ACC112 (cell line): ENCODE measurements at regions not wholly inside any gene's neighbourhood (a gene's known extent, or its start where the extent isn't known, plus 50 kb on each side); places are given as distances from the start of the nearest gene placed in this dataset.

Experiments
- H2AFZ ChIP-seq: fragments of 200-600 bp; sonication (generic); one replicate; pipeline ENCODE4 v1.6.0; 2017; ENCODE audit warnings: antibody characterized with exemption, low read length; ENCODE audit not compliant: unreplicated experiment
- H3K27ac ChIP-seq: fragments of 200-600 bp; sonication (generic); 2 replicates; pipeline ENCODE4 v1.5.1; 2014; ENCODE audit warnings: low read depth, mild to moderate bottlenecking, antibody characterized with exemption, low read length, moderate library complexity
- H3K27me3 ChIP-seq: fragments of 200-600 bp; sonication (generic); 2 replicates; pipeline ENCODE4 v1.6.1; 2014; ENCODE audit warnings: mild to moderate bottlenecking, antibody characterized with exemption, low read length, moderate library complexity, mixed read lengths; ENCODE audit not compliant: insufficient read depth
- H3K36me3 ChIP-seq: fragments of 200-600 bp; sonication (generic); 2 replicates; pipeline ENCODE4 v1.6.1; 2016; ENCODE audit warnings: mild to moderate bottlenecking, antibody characterized with exemption, low read length, moderate library complexity, mixed read lengths; ENCODE audit not compliant: insufficient read depth
- H3K4me1 ChIP-seq: fragments of 200-600 bp; sonication (generic); one replicate; pipeline ENCODE4 v1.6.1; 2016; ENCODE audit warnings: low read length, mixed read lengths; ENCODE audit not compliant: insufficient read depth, unreplicated experiment, control insufficient read depth
- H3K4me3 ChIP-seq: fragments of 200-600 bp; sonication (generic); 2 replicates; pipeline ENCODE4 v1.5.1; 2014; ENCODE audit warnings: mild to moderate bottlenecking, low read depth, low read length
- H3K79me2 ChIP-seq: fragments of 200-600 bp; sonication (generic); one replicate; pipeline ENCODE4 v1.6.0; 2016; ENCODE audit warnings: low read length; ENCODE audit not compliant: control insufficient read depth, unreplicated experiment, insufficient read depth

GRCh38 chr3:101936419-101937356 is 87.4 kb downstream of the NFKBIZ start:
- Histone ChIP-seq H3K27me3 (no peaks in the 10 kb centered on the region), H2AFZ (peak overlapping the region; percentile 38), H3K27ac (peak overlapping the region; percentile 74), H3K4me1 (peaks cover 52% of the 10 kb centered on the region), H3K4me3 (peak overlapping the region; percentile 6), H3K79me2 (no peaks in the 10 kb centered on the region), H3K36me3 (no peaks in the 10 kb centered on the region)

GRCh38 chr3:101938262-101938847 is 89.0 kb downstream of the NFKBIZ start:
- H3K27ac ChIP-seq: peak overlapping the region; percentile 96

GRCh38 chr3:101939361-101940049 is 90.2 kb downstream of the NFKBIZ start:
- Histone ChIP-seq H3K27ac (peak overlapping the region; percentile 96), H2AFZ (peak overlapping the region; percentile 98), H3K4me1 (peaks cover 61% of the 10 kb centered on the region), H3K36me3 (no peaks in the 10 kb centered on the region), H3K27me3 (no peaks in the 10 kb centered on the region), H3K79me2 (no peaks in the 10 kb centered on the region), H3K4me3 (peak overlapping the region; percentile 68)

More at GRCh38 chr3:101938262-101938847, 89.0 kb downstream of the NFKBIZ start:
- H3K27me3 ChIP-seq: no peaks in the 10 kb centered on the region
- no peaks in the 10 kb centered on the region for H3K79me2 ChIP-seq
- H3K36me3 ChIP-seq: no peaks in the 10 kb centered on the region
- H3K4me1 ChIP-seq: peaks cover 61% of the 10 kb centered on the region
- H3K4me3 ChIP-seq: peak overlapping the region; percentile 12; the same call in 1 of the 2 replicates
- peak overlapping the region; percentile 98 for H2AFZ ChIP-seq

GRCh38 chr3:101940521-101941317 is 91.4 kb downstream of the NFKBIZ start:
- no peaks in the 10 kb centered on the region for H3K79me2 ChIP-seq
- H3K36me3 ChIP-seq: no peaks in the 10 kb centered on the region
- H3K4me1 ChIP-seq: peaks cover 61% of the 10 kb centered on the region
- peak overlapping the region; percentile 68 for H3K4me3 ChIP-seq
- H3K27ac ChIP-seq: peak overlapping the region; percentile 96
- H2AFZ ChIP-seq: peak overlapping the region; percentile 27
- H3K27me3 ChIP-seq: no peaks in the 10 kb centered on the region

GRCh38 chr3:101941318-101942040 is 92.2 kb downstream of the NFKBIZ start:
- H2AFZ ChIP-seq: peak overlapping the region; percentile 45

GRCh38 chr3:101942356-101942755 is 93.0 kb downstream of the NFKBIZ start:
- Histone ChIP-seq H3K79me2 (no peaks in the 10 kb centered on the region), H3K4me3 (peak overlapping the region; percentile 61), H3K4me1 (peaks cover 49% of the 10 kb centered on the region), H3K27me3 (no peaks in the 10 kb centered on the region), H3K27ac (peak overlapping the region; percentile 96), H2AFZ (peak overlapping the region; percentile 91), H3K36me3 (no peaks in the 10 kb centered on the region)

More at GRCh38 chr3:101941318-101942040, 92.2 kb downstream of the NFKBIZ start:
- Histone ChIP-seq H3K4me3 (peak overlapping the region; percentile 68), H3K4me1 (peaks cover 56% of the 10 kb centered on the region), H3K79me2 (no peaks in the 10 kb centered on the region), H3K36me3 (no peaks in the 10 kb centered on the region), H3K27me3 (no peaks in the 10 kb centered on the region), H3K27ac (peak overlapping the region; percentile 96)

GRCh38 chr3:101943029-101943428 is 93.7 kb downstream of the NFKBIZ start:
- Histone ChIP-seq H3K27ac (no peak overlapping the region), H3K27me3 (no peaks in the 10 kb centered on the region), H3K4me3 (no peak overlapping the region), H3K36me3 (no peaks in the 10 kb centered on the region), H3K4me1 (peaks cover 43% of the 10 kb centered on the region), H2AFZ (peak overlapping the region; percentile 10), H3K79me2 (no peaks in the 10 kb centered on the region)

- Histone ChIP-seq H2AFZ (no peak overlapping the region), H3K4me3 (no peak overlapping the region), H3K79me2 (no peaks in the 10 kb centered on the region), H3K27ac (no peak overlapping the region), H3K4me1 (peaks cover 30% of the 10 kb centered on the region), H3K27me3 (no peaks in the 10 kb centered on the region), H3K36me3 (no peaks in the 10 kb centered on the region)
Measured at GRCh38 chr3:101944308-101944707, 95.0 kb downstream of the NFKBIZ start.

GRCh38 chr3:101945980-101946379 is 96.7 kb downstream of the NFKBIZ start:
- Histone ChIP-seq H3K4me3 (no peak overlapping the region), H3K27me3 (no peaks in the 10 kb centered on the region), H2AFZ (peak overlapping the region; percentile 42), H3K4me1 (peaks cover 25% of the 10 kb centered on the region), H3K79me2 (no peaks in the 10 kb centered on the region), H3K27ac (no peak overlapping the region), H3K36me3 (no peaks in the 10 kb centered on the region)
